C4-2B (cell line): ENCODE measurements at regions not wholly inside any gene's neighbourhood (a gene's known extent, or its start where the extent isn't known, plus 50 kb on each side); places are given as distances from the start of the nearest gene placed in this dataset.

ENCODE experiments used
- ZFX ChIP-seq: fragments of 450-650 bp; IDR thresholded peaks from 2 replicates; pipeline ENCODE4 v1.6.1; 2017
- TF ChIP-seq, protein P1 (sequence below): fragments of 450-650 bp; conservative IDR thresholded peaks from 2 replicates; pipeline ENCODE4 v1.5.1; 2017; ENCODE audit warnings: mild to moderate bottlenecking

DNA sequence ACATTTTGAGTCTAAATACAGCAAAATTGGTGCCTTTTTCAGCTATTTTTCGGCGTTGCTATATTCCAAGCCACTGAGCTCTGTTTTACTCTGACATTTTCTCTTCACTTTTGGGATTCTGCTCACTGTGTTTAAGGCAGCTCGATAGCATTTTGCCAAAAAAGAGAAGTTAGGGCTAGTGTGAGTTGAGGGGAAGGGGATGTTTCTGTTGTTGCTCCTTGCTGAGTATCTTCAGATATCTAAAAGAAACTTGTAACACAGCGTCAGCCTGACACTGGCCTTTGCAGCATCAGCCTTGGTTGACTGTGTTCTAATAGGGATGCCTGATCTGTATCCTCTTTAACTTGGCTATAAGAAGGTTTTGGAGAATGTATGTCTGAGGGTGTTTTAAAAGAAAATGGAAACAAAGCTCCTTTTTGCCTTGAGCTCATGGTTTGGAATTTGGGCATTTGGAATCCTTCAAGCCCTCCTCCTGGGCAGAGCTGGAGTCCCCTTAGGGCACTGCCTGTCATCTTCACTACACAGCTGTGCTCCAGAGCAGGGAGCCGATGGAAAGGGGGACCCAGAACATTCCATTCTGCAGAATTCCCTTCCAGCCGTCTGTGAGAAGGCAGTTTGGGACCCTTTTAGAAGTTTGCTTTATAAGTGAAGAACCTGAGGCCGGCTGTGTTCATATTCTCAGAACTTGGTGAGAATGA, 63.0 kb downstream of the EXOSC2 start:
- TF ChIP-seq, protein P1, sequence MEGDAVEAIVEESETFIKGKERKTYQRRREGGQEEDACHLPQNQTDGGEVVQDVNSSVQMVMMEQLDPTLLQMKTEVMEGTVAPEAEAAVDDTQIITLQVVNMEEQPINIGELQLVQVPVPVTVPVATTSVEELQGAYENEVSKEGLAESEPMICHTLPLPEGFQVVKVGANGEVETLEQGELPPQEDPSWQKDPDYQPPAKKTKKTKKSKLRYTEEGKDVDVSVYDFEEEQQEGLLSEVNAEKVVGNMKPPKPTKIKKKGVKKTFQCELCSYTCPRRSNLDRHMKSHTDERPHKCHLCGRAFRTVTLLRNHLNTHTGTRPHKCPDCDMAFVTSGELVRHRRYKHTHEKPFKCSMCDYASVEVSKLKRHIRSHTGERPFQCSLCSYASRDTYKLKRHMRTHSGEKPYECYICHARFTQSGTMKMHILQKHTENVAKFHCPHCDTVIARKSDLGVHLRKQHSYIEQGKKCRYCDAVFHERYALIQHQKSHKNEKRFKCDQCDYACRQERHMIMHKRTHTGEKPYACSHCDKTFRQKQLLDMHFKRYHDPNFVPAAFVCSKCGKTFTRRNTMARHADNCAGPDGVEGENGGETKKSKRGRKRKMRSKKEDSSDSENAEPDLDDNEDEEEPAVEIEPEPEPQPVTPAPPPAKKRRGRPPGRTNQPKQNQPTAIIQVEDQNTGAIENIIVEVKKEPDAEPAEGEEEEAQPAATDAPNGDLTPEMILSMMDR: no peak
- no peak for TF ChIP-seq ZFX
